Astrocyte (in vitro differentiated cells and primary cell): ENCODE measurements at regions not wholly inside any gene's neighbourhood (a gene's known extent, or its start where the extent isn't known, plus 50 kb on each side); places are given as distances from the start of the nearest gene placed in this dataset.

ENCODE experiments used
- EZH2 ChIP-seq: IDR thresholded peaks from 2 replicates; pipeline ENCODE4 v1.6.1; 2012; ENCODE audit warnings: mild to moderate bottlenecking, low read length, inconsistent platforms; ENCODE audit not compliant: insufficient read depth
- TF ChIP-seq, protein P1 (sequence below): IDR thresholded peaks from 2 replicates; pipeline ENCODE4 v1.5.1; 2011; ENCODE audit warnings: low read depth, mild to moderate bottlenecking, inconsistent platforms, low read length, moderate library complexity; ENCODE audit not compliant: insufficient read depth

DNA sequence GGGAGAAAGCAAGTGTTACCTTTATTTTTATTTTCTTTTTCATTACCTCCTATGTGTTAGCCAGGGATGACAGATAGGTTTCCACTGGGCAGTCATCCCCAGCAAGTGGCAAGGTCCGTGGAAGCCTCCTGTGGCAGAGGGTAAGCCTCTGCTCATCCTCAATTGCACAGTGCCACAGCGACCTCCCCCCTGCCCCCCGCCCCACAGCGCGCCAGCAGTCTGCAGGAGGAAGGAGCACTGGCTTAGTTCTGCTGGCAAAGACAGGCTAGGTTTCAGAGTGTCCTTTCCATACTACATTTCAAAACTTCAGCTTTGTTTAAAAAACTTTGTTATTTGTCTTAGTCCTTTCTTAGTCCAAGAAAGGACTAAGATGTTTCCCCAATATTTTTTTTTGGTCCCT lies 194.7 kb downstream of the EXOC5 start:
- TF ChIP-seq, protein P1, sequence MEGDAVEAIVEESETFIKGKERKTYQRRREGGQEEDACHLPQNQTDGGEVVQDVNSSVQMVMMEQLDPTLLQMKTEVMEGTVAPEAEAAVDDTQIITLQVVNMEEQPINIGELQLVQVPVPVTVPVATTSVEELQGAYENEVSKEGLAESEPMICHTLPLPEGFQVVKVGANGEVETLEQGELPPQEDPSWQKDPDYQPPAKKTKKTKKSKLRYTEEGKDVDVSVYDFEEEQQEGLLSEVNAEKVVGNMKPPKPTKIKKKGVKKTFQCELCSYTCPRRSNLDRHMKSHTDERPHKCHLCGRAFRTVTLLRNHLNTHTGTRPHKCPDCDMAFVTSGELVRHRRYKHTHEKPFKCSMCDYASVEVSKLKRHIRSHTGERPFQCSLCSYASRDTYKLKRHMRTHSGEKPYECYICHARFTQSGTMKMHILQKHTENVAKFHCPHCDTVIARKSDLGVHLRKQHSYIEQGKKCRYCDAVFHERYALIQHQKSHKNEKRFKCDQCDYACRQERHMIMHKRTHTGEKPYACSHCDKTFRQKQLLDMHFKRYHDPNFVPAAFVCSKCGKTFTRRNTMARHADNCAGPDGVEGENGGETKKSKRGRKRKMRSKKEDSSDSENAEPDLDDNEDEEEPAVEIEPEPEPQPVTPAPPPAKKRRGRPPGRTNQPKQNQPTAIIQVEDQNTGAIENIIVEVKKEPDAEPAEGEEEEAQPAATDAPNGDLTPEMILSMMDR, result no peak
- no peak for TF ChIP-seq EZH2
